IPS-15b (cell line): ENCODE measurements at regions not wholly inside any gene's neighbourhood (a gene's known extent, or its start where the extent isn't known, plus 50 kb on each side); places are given as distances from the start of the nearest gene placed in this dataset.
"Not testable (repeated sequence)": the region's sequence is repeated elsewhere in the genome, so short reads cannot be mapped to it uniquely, and the experiment has no call there.

Experiments used
- H3K27me3 ChIP-seq: one replicate; pipeline ENCODE4 v1.6.1; 2013; ENCODE audit warnings: low read length; ENCODE audit not compliant: control insufficient read depth, insufficient read depth
- H3K36me3 ChIP-seq: one replicate; pipeline ENCODE4 v1.6.1; 2013; ENCODE audit warnings: low read length; ENCODE audit not compliant: control insufficient read depth, insufficient read depth
- H3K4me1 ChIP-seq: one replicate; pipeline ENCODE4 v1.6.1; 2013; ENCODE audit warnings: mild to moderate bottlenecking, low read length; ENCODE audit not compliant: control insufficient read depth, insufficient read depth
- H3K4me3 ChIP-seq: one replicate; pipeline ENCODE4 v1.5.1; 2013; ENCODE audit warnings: low read depth, low read length
- H3K9ac ChIP-seq: one replicate; pipeline ENCODE4 v1.6.1; 2013; ENCODE audit warnings: low read depth, mild to moderate bottlenecking, low read length
- H3K9me3 ChIP-seq: one replicate; pipeline ENCODE4 v1.6.1; 2013; ENCODE audit warnings: mild to moderate bottlenecking, low read length; ENCODE audit not compliant: control insufficient read depth, insufficient read depth

DNA sequence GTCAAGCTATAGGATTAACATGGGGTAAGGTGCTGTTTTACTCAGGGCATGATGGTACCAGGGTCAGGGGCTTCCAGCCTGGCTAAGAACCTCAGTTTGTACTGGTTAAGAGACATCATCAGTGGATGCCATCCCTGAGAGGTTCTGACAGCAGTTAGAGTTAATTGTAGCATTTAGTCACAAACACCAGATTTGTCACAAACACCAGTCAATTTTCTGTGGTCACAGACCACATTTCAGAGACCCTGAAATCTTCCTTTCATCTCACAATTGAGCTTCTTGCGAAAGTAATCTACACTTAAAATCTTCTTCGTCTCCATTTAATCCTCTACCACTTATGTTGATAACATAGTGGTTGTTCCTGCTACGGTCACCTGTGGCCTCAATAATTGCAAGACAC is 143.0 kb upstream of the EGLN3 start:
- Histone ChIP-seq H3K4me1 (no peaks in the 10 kb centered on the region), H3K9me3 (no peaks in the 10 kb centered on the region), H3K27me3 (no peaks in the 10 kb centered on the region), H3K9ac (no peak overlapping the region), H3K4me3 (no peak overlapping the region), H3K36me3 (no peaks in the 10 kb centered on the region)

DNA sequence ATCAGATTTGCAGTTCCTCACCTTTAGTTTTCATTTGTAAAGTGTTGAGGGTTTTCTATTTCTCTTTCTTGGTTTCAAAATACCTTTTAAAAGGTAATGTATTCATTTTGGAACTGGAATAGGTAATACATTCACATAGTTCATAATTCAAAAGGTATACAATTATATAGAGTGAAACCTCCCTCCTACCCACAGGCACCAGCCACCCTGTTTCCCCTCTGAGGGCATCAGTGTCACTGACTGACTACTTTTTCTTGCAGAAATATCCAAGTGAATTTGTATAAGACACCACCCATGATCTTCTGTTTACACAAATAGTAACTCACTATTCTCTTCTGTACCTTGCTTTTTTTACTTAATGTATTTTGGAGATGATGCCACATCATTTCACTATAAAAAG is 139.6 kb upstream of the EGLN3 start:
- H3K36me3 ChIP-seq: no peaks in the 10 kb centered on the region
- H3K9me3 ChIP-seq: no peaks in the 10 kb centered on the region
- no peaks in the 10 kb centered on the region for H3K27me3 ChIP-seq
- H3K4me1 ChIP-seq: no peaks in the 10 kb centered on the region
- H3K9ac ChIP-seq: no peak overlapping the region
- no peak overlapping the region for H3K4me3 ChIP-seq

DNA sequence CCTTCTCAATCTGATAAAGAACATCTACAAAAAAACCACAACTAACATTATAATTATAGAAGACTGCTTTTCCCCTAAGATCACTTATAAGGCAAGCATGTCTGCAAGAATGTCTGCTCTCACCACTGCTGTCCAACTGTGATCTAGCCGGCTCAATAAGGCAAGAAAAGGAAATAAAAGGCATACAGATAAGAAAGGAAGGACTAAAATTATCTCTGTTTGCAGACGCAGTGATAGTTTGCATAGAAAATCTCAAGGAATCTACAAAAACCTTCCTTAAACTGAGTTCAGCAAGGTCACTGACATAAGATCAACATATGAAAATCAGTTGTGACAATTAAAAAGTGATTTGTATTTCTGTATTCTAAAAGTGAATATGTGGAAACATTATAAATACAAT is 138.0 kb upstream of the EGLN3 start:
- Histone ChIP-seq H3K9me3 (no peaks in the 10 kb centered on the region), H3K9ac (no peak overlapping the region), H3K27me3 (no peaks in the 10 kb centered on the region), H3K36me3 (no peaks in the 10 kb centered on the region), H3K4me3 (no peak overlapping the region), H3K4me1 (no peaks in the 10 kb centered on the region)

DNA sequence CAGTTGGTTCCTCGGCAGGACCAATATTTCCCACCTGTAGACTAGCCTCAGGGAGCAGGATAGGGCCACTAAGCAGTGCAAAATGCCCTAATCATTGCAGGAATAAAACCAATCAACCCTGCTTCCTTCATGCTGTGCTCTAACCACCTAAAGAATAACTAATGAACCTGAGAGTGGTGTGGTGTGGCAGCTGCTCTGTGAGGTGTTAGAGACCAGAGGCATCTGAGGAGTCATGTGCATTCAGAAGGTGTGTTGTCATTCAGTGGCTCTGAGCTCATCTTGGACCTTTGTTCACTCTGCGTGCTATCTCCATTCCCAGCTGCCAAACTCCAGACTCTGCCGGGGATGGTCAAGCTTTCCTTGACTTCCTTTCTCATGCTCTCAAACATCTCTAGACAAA is 136.7 kb upstream of the EGLN3 start:
- H3K27me3 ChIP-seq: no peaks in the 10 kb centered on the region
- no peak overlapping the region for H3K9ac ChIP-seq
- no peak overlapping the region for H3K4me3 ChIP-seq
- no peaks in the 10 kb centered on the region for H3K9me3 ChIP-seq
- no peaks in the 10 kb centered on the region for H3K4me1 ChIP-seq
- no peaks in the 10 kb centered on the region for H3K36me3 ChIP-seq

DNA sequence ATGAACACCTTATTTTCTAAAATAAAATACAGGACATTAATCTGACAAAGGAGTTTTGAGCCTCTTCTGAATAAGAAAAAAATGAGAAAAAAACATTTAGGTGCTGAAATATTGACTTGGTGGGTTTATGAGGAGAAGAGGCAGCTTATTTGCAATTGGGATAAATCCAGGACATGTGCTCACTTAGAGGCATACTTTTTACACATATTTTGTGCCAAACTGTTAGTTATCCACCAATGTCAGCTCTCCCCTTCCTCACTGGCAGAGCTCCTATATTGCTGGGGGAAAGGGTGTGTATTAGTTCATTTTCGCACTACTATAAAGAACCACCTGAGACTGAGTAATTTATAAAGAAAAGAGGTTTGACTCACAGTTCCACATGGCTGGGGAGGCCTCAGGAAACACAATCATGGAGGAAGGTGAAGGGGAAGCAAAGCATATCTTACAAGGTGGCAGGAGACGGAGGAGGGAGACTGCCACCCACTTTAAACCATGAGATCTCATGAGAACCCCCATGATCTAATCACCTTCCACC is 135.4 kb upstream of the EGLN3 start:
- no peak overlapping the region for H3K9ac ChIP-seq
- H3K36me3 ChIP-seq: no peaks in the 10 kb centered on the region
- H3K27me3 ChIP-seq: no peaks in the 10 kb centered on the region
- no peaks in the 10 kb centered on the region for H3K9me3 ChIP-seq
- H3K4me1 ChIP-seq: no peaks in the 10 kb centered on the region
- no peak overlapping the region for H3K4me3 ChIP-seq

DNA sequence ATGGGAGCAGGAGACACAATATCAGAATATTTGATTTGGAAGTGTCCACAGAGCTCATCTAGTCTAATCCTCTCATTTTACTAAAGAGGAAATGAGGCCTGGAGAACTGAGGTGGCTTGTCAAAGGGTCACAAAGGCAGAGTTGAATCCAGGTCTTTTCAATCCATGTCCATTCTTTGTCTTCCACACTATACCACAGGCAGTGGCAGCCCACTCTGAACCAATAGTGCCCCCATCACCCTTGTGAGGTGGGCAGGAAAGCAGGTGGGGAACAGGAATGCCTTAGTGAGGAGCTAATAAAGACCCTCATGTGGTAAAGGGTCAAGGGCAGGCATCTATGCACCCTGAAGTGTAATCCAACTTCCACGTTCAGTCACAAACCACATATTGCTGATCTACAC is 134.8 kb upstream of the EGLN3 start:
- Histone ChIP-seq H3K27me3 (no peaks in the 10 kb centered on the region), H3K9ac (no peak overlapping the region), H3K4me1 (no peaks in the 10 kb centered on the region), H3K9me3 (no peaks in the 10 kb centered on the region), H3K4me3 (no peak overlapping the region), H3K36me3 (no peaks in the 10 kb centered on the region)

DNA sequence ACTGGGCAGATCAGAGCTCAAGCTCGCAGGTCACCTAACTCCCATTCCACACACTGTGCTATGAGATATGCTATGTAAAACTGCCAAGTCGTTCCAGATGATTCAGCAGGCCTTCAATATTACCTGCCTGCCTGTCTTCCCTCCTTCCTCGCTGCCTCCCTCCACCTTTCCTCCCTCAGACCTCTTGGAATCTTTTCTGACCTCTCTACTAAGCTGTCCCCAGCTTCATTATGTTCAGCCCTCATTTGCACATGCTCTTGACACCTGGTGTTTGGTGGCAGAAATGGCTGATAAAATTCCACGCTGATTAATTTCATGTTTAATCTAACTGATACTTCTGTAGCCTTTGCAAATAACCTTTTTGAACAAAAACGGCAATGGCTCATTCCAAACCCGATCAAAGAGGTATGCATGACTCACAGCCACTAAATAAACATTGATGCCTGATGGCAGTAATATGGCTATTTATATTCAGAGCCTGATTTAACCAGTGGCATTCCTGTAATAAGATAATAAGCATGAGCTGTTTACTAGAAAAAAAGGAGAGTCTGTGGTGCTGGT is 130.8 kb upstream of the EGLN3 start:
- Histone ChIP-seq H3K4me1 (no peaks in the 10 kb centered on the region), H3K36me3 (no peaks in the 10 kb centered on the region), H3K4me3 (no peak overlapping the region), H3K9ac (no peak overlapping the region), H3K27me3 (no peaks in the 10 kb centered on the region), H3K9me3 (no peaks in the 10 kb centered on the region)

DNA sequence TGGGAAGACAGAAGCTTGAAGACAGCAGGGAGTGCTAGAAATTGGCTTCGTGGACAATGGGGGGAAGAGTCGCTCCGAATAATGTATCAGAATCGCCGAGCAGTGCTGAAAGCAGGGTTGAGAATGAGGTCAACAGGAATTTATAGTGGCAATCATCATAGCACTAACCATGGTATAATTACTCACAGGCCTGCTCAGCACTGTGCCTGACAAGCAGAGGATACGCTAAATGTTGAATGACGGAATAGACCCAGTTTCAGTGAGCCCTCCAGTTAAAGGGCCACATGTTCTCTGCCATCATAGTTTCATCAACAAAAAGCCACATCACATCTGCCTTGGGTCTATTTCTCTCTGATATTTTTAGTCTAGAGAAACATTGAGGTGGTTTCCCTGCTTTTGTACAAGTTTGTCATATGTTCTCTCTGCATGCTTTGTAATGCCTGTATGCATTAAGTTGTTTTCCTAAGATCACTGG is 130.3 kb upstream of the EGLN3 start:
- Histone ChIP-seq H3K9ac (no peak overlapping the region), H3K36me3 (no peaks in the 10 kb centered on the region), H3K27me3 (no peaks in the 10 kb centered on the region), H3K4me1 (no peaks in the 10 kb centered on the region), H3K4me3 (no peak overlapping the region), H3K9me3 (no peaks in the 10 kb centered on the region)

DNA sequence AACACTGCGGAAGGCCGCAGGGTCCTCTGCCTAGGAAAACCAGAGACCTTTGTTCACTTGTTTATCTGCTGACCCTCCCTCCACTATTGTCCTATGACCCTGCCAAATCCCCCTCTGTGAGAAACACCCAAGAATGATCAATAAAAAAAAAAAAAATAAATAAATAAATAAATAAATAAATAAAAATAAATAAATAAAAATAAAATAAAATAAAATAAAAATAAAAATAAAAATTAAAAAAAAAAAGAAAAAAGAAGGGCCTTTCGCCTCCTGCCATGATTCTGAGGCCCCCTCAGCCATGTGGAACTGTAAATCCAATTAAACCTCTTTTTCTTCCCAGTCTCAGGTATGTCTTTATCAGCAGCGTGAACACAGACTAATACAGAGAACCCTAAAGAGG is 128.8 kb upstream of the EGLN3 start:
- H3K36me3 ChIP-seq, H3K27me3 ChIP-seq: not testable (repeated sequence)

DNA sequence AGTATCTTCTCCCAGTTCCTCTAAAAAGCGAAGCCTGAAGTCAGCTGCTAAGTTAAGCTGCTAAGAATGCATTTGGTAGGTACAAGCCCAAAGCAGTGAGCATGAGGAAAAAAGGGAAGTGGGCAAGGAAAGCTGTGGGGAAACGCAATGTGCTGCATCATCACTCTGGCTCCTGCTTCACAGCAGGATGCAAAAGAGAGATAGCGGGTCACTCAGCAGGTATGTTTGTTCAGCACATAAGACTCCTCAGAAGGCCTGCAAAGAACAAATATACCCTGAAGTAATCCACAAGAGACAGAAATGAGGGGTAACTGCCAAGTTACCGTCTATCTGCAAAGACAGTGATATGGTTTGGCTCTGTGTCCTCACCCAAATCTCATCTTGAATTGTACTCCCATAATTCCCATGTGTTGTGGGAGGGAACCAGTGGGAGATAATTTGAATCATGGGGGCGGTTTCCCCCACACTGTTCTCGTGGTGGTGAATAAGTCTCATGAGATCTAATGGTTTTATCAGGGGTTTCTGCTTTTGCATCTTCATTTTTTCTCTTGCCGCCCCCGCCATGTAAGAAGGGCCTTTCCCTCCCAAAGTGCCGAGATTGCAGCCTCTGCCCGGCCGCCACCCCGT is 127.4 kb upstream of the EGLN3 start:
- Histone ChIP-seq H3K36me3 (no peaks in the 10 kb centered on the region), H3K9ac (no peak overlapping the region), H3K4me3 (no peak overlapping the region), H3K4me1 (no peaks in the 10 kb centered on the region), H3K9me3 (no peaks in the 10 kb centered on the region), H3K27me3 (no peaks in the 10 kb centered on the region)

More for the DNA sequence above, 128.8 kb upstream of the EGLN3 start:
- not testable (repeated sequence) for H3K4me3 ChIP-seq, H3K9ac ChIP-seq, H3K4me1 ChIP-seq, H3K9me3 ChIP-seq

DNA sequence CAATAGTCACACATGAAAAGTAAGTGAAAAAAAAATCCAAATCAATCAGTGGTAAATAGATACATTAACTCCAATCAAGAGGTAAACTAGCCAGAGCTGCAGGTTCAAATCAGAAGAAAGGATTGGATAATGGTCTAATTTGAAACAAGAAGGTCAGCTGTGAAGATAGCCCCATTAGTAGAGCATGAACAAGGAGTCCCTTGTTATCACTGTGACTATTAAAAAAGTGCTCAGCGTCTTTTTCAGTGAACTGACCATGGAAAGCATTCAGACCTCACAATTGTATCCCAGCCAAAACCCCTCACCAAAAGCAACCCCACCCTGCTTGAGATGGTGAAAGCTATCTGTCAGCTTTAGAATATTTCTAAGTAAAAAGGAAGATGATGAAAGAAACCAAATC is 125.0 kb upstream of the EGLN3 start:
- H3K4me1 ChIP-seq: no peaks in the 10 kb centered on the region
- no peaks in the 10 kb centered on the region for H3K36me3 ChIP-seq
- no peaks in the 10 kb centered on the region for H3K9me3 ChIP-seq
- H3K4me3 ChIP-seq: no peak overlapping the region
- no peaks in the 10 kb centered on the region for H3K27me3 ChIP-seq
- H3K9ac ChIP-seq: no peak overlapping the region

DNA sequence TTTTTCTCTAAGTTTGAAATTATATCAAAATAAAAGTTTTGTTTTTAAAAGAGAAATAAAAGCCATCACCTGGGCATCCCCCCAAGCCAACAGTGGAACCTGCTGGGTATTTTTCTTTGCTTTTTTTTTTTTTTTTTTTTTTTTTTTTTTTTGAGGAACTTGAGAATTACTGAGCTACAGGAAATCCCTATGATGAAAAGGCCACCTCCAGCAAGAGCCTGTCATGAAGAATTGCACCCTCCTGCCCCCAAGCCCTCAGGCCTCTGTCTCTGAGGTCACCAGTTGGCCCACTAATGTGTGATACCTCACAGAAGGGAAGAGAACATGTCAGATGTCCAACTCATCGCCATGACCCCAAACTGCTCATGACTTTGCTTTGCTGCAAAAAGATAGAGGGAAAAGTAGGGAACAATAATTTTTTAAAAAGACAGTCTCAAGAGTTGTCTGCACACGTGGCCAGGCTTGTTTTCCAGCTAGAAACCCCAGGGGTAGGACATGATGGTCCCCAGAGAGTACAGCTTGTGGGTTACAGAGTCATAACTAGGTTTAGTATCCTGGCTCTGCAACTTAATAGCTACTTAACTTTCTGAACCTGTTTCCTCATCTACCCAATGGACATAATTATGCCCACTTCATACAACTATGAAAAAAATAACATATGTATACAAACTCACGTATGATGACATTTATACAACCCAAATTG is 124.3 kb upstream of the EGLN3 start:
- H3K9me3 ChIP-seq: no peaks in the 10 kb centered on the region
- no peak overlapping the region for H3K9ac ChIP-seq
- no peaks in the 10 kb centered on the region for H3K27me3 ChIP-seq
- no peaks in the 10 kb centered on the region for H3K36me3 ChIP-seq
- no peaks in the 10 kb centered on the region for H3K4me1 ChIP-seq
- H3K4me3 ChIP-seq: no peak overlapping the region
